K562 (cell line): ENCODE measurements at regions not wholly inside any gene's neighbourhood (a gene's known extent, or its start where the extent isn't known, plus 50 kb on each side); places are given as distances from the start of the nearest gene placed in this dataset.
A peak's percentile ranks its signal among the peaks of the same experiment; 100 is the strongest.

Source experiments
- ATAC-seq: fragments of 200-7000 bp; cut with Tn5 transposase; 3 replicates; pipeline ENCODE4 v1.9.1; 2020; ENCODE audit warnings: moderate library complexity
- BruUV-seq: library from RNA; stranded (reverse); fragments of 400-500 nt; replicated peaks from 2 replicates; lab custom pipeline; 2021; lab: Mats Ljungman, UMichigan
- CTCF ChIA-PET: fragments of 300-600 bp; formaldehyde crosslinking; extraction: SDS; loops from one replicate; lab custom pipeline; 2021; ENCODE audit warnings: low intra/inter-chr PET ratio; lab: Yijun Ruan, JAX
- POLR2A ChIA-PET: fragments of 300-600, 350-650 bp; sonication (Branson Sonifier 250); formaldehyde crosslinking; extraction: SDS; loops from one replicate; lab custom pipeline; 2021; ENCODE audit warnings: antibody characterized with exemption, inconsistent platforms; lab: Yijun Ruan, JAX
- DNase-seq, 4 experiments: peaks; one replicate each; pipeline versions ENCODE4 v3.0.0 to v3.0.0-alpha.2; 2011 to 2018; ENCODE audit warnings: low spot score in 3 of 4, mixed read lengths in 3 of 4; ENCODE audit errors: extremely low read depth in 1 of 4
- FAIRE-seq: peaks from 2 replicates; lab custom pipeline; 2011; peaks lifted over from hg19 to GRCh38; lab: Jason Lieb, UNC
- H2AFZ ChIP-seq: 2 replicates; pipeline ENCODE4 v1.6.0; 2011; ENCODE audit warnings: low read depth, low read length, control low read depth, inconsistent platforms
- H3K27ac ChIP-seq: fragments of 200-600 bp; 3 replicates; pipeline ENCODE4 v1.8.0; 2011; ENCODE audit warnings: low read depth, mild to moderate bottlenecking, control low read depth, inconsistent platforms, low read length, moderate library complexity, mixed read lengths; ENCODE audit errors: extremely low read depth
- H3K27me3 ChIP-seq, 2 experiments: fragments of 300-600 bp in 1 of 2; 2 replicates in 1 of 2; 3 replicates in 1 of 2; pipeline versions ENCODE4 v1.6.0 to v1.8.0; 2011; ENCODE audit warnings: inconsistent platforms in 2 of 2, low read length in 2 of 2, mild to moderate bottlenecking in 1 of 2, mixed read lengths in 1 of 2, moderate library complexity in 1 of 2; ENCODE audit not compliant: control insufficient read depth in 2 of 2, insufficient read depth in 2 of 2
- H3K36me3 ChIP-seq: fragments of 300-600 bp; 3 replicates; pipeline ENCODE4 v1.8.0; 2011; ENCODE audit warnings: mild to moderate bottlenecking, low read length, inconsistent platforms; ENCODE audit not compliant: control insufficient read depth, insufficient read depth
- H3K4me1 ChIP-seq, 2 experiments: fragments of 200-600 bp in 1 of 2; replicated peaks in 1 of 2; 2 replicates in 1 of 2; 3 replicates in 1 of 2; pipeline versions ENCODE4 v1.5.1 to v1.8.0; 2011; ENCODE audit warnings: inconsistent platforms in 2 of 2, low read length in 2 of 2, mild to moderate bottlenecking in 1 of 2, mixed read lengths in 1 of 2, moderate library complexity in 1 of 2; ENCODE audit not compliant: control insufficient read depth in 2 of 2, insufficient read depth in 2 of 2
- H3K4me2 ChIP-seq: 2 replicates; pipeline ENCODE4 v1.6.1; 2011; ENCODE audit warnings: low read length, control low read depth, inconsistent platforms, mixed read lengths; ENCODE audit not compliant: insufficient read depth
- H3K4me3 ChIP-seq: fragments of 200-600 bp; sonication (generic), shearing (Covaris generic); 2 replicates; pipeline ENCODE4 v1.5.1; 2016; ENCODE audit warnings: control low read depth, inconsistent platforms
- H3K79me2 ChIP-seq: fragments of 200-600 bp; 3 replicates; pipeline ENCODE4 v1.8.0; 2011; ENCODE audit warnings: low read length, inconsistent platforms; ENCODE audit not compliant: control insufficient read depth, insufficient read depth
- H3K9ac ChIP-seq, 2 experiments: 2 replicates each; pipeline versions ENCODE4 v1.6.0 to v1.6.1; 2011; ENCODE audit warnings: low read depth in 2 of 2, low read length in 2 of 2, control low read depth in 1 of 2, inconsistent platforms in 1 of 2, mild to moderate bottlenecking in 1 of 2, mixed read lengths in 1 of 2; ENCODE audit not compliant: insufficient read depth in 1 of 2
- H3K9me1 ChIP-seq: one replicate; pipeline ENCODE4 v1.6.0; 2011; ENCODE audit warnings: inconsistent platforms, mild to moderate bottlenecking, low read length, moderate library complexity; ENCODE audit not compliant: control insufficient read depth, insufficient read depth
- H3K9me3 ChIP-seq: replicated peaks from 2 replicates; pipeline ENCODE4 v1.5.1; 2011; ENCODE audit warnings: low read depth, low read length, inconsistent platforms; ENCODE audit not compliant: control insufficient read depth, insufficient read depth
- H4K20me1 ChIP-seq: replicated peaks from 2 replicates; pipeline ENCODE4 v1.6.1; 2011; ENCODE audit warnings: low read length, inconsistent platforms, mixed read lengths; ENCODE audit not compliant: control insufficient read depth, insufficient read depth
- CBX3 ChIP-seq, 2 experiments: IDR thresholded peaks; 1 replicate in 1 of 2; 2 replicates in 1 of 2; pipeline ENCODE4 v1.6.1; 2012; ENCODE audit warnings: inconsistent platforms in 2 of 2, low read length in 2 of 2, borderline replicate concordance in 1 of 2, control low read depth in 1 of 2
- EZH2 ChIP-seq: IDR thresholded peaks from 2 replicates; pipeline ENCODE4 v1.6.1; 2012; ENCODE audit warnings: low read depth, mild to moderate bottlenecking, inconsistent platforms, low read length, borderline replicate concordance
- HMBOX1 ChIP-seq: sonication (generic); IDR thresholded peaks from 2 replicates; pipeline ENCODE4 v1.6.1; 2016
- NCOA1 ChIP-seq: fragments of 450-650 bp; IDR thresholded peaks from 2 replicates; pipeline ENCODE4 v1.6.1; 2016; ENCODE audit warnings: low read depth
- RHOXF2B ChIP-seq: fragments of 250-450 bp; sonication (Bioruptor Pico); conservative IDR thresholded peaks from 2 replicates; pipeline ENCODE4 v1.5.1; 2021
- TOE1 ChIP-seq, 2 experiments: fragments of 450-650 bp in 1 of 2; sonication (generic) in 1 of 2; formaldehyde crosslinking in 1 of 2; IDR thresholded peaks; 2 replicates each; pipeline versions ENCODE4 v1.7.1 to v1.8.0; 2016 to 2022; ENCODE audit warnings: borderline replicate concordance in 2 of 2, mild to moderate bottlenecking in 2 of 2, antibody characterized with exemption in 1 of 2, inconsistent platforms in 1 of 2, low read depth in 1 of 2, missing genetic modification reagents in 1 of 2, moderate library complexity in 1 of 2
- XRCC4 ChIP-seq: IDR thresholded peaks from one replicate; pipeline ENCODE4 v1.6.1; 2011; ENCODE audit not compliant: insufficient read depth, insufficient read length; ENCODE audit errors: extremely low read depth
- ZNF347 ChIP-seq: fragments of 450-650 bp; formaldehyde crosslinking; IDR thresholded peaks from 2 replicates; pipeline ENCODE4 v1.4.0; 2020; ENCODE audit warnings: low read depth, mild to moderate bottlenecking, moderate library complexity
- ZNF407 ChIP-seq: fragments of 450-650 bp; IDR thresholded peaks from 2 replicates; pipeline ENCODE4 v1.6.1; 2016; ENCODE audit warnings: low read depth
- ZNF561 ChIP-seq: fragments of 450-650 bp; formaldehyde crosslinking; conservative IDR thresholded peaks from 2 replicates; pipeline ENCODE4 v1.4.0; 2020; ENCODE audit warnings: mild to moderate bottlenecking, moderate library complexity
- ZNF717 ChIP-seq: fragments of 250-450 bp; sonication (Bioruptor Pico); IDR thresholded peaks from 2 replicates; pipeline ENCODE4 v1.5.0; 2021
- ZNF76 ChIP-seq: fragments of 250-450 bp; sonication (Bioruptor Pico); IDR thresholded peaks from 2 replicates; pipeline ENCODE4 v1.4.0; 2020; ENCODE audit warnings: mild to moderate bottlenecking, moderate library complexity, borderline replicate concordance
- WGBS: fragments of 100-300 bp; shearing (Covaris generic); methylation state at CpG from one replicate; pipeline ENCODE4 v1.1.6; 2016; ENCODE audit warnings: low coverage, mixed read lengths; ENCODE audit not compliant: insufficient coverage; ENCODE audit errors: missing lambda C conversion rate; 5-methylcytosine and 5-hydroxymethylcytosine counted together
- in situ Hi-C: fragments of 300-500 bp; cut with MboI; formaldehyde crosslinking; loops from 4 replicates; pipeline ENCODE4 v1.15.0; 2018; ENCODE audit warnings: inconsistent platforms, mixed read lengths
- intact Hi-C: fragments of 100-400 bp; cut with micrococcal nuclease; formaldehyde crosslinking; loops from 2 replicates; pipeline ENCODE4 v1.14.2; 2022

- 70% methylated on average over 2 of the region's 2 CpGs for WGBS
- no peak overlapping the region for H3K4me3 ChIP-seq
- CTCF ChIA-PET: no interaction called here
- H3K4me1 ChIP-seq: peaks cover 0 to 10% of the 10 kb centered on the region in 2 experiments; a peak in 1 of 5 replicates
- DNase-seq (no peak), FAIRE-seq (no peak), ATAC-seq (peak; percentile 34; the same call in 1 of the 3 replicates)
- peak overlapping the region; percentile 81 for H2AFZ ChIP-seq
- no peak overlapping the region for H3K4me2 ChIP-seq
- in situ Hi-C loops: no loop called here
- no TSS peak for BruUV-seq
- POLR2A ChIA-PET: interaction anchor here (1.1 kb wide), 1 partner anchor 13 kb away, joined by 3 read pairs; no protein-coding TSS in a partner anchor
- no peaks in the 10 kb centered on the region for H3K27me3 ChIP-seq
- H3K9ac ChIP-seq: 0 out of 4 replicates have a peak overlapping the region, but pooled peaks of 1 of the 2 experiments have one; percentile 13
- H3K79me2 ChIP-seq: no peaks in the 10 kb centered on the region
- intact Hi-C loops: no loop called here
- no peak overlapping the region for H3K27ac ChIP-seq
- no peaks in the 10 kb centered on the region for H3K36me3 ChIP-seq
- no peaks in the 10 kb centered on the region for H4K20me1 ChIP-seq
- H3K9me1 ChIP-seq: no peaks in the 10 kb centered on the region
- H3K9me3 ChIP-seq: no peaks in the 10 kb centered on the region
- no peak for TF ChIP-seq ZNF561 (CRISPR knock-in tag)
- no peak for TF ChIP-seq ZNF76 (CRISPR knock-in tag)
- TF ChIP-seq ZNF717 (CRISPR knock-in tag): no peak
- TF ChIP-seq NCOA1: no peak
- no peak for TF ChIP-seq ZNF407
- TF ChIP-seq HMBOX1: no peak
- no peak for TF ChIP-seq TOE1 (IDR thresholded peaks at IDR 0.05; ENCODE audit: borderline replicate concordance)
- TF ChIP-seq TOE1 (CRISPR knock-in tag; IDR thresholded peaks at IDR 0.05; ENCODE audit: borderline replicate concordance, low read depth): no peak
- TF ChIP-seq EZH2: no peak
- TF ChIP-seq XRCC4: no peak
- TF ChIP-seq CBX3 (IDR thresholded peaks at IDR 0.05; ENCODE audit: borderline replicate concordance in 1 of 2, low read length in 2 of 2): no peak
- TF ChIP-seq RHOXF2B (CRISPR knock-in tag): no peak
- no peak for TF ChIP-seq ZNF347 (CRISPR knock-in tag)
Observed at GRCh38 chr2:144796164-144796563, 276.2 kb upstream of the ZEB2 start.
